ENCODE measurements at regions not wholly inside any gene's neighbourhood (a gene's known extent, or its start where the extent isn't known, plus 50 kb on each side); places are given as distances from the start of the nearest gene placed in this dataset.

- intact Hi-C loops (cut with micrococcal nuclease) = no loop called here
- no peaks in the 10 kb centered on the region for H3K4me1 Mint-ChIP-seq
- H3K27ac Mint-ChIP-seq = no peak overlapping the region
- ChIA-PET POLR2A (no interaction called here), CTCF (no interaction called here)
- H3K9me3 Mint-ChIP-seq = no peaks in the 10 kb centered on the region
- no peak for TF ChIP-seq CTCF (IDR thresholded peaks at IDR 0.05)
- H3K4me3 Mint-ChIP-seq = no peak overlapping the region
- no peaks in the 10 kb centered on the region for H3K27me3 Mint-ChIP-seq
- DNase-seq = no peak
- H3K36me3 Mint-ChIP-seq (ENCODE audit: low read depth) = no peaks in the 10 kb centered on the region
- no peak for ATAC-seq (ENCODE audit: low read depth)
These were observed 105.8 kb downstream of the C12orf50 start for GRCh38 chr12:87923361-87923760.

DNA sequence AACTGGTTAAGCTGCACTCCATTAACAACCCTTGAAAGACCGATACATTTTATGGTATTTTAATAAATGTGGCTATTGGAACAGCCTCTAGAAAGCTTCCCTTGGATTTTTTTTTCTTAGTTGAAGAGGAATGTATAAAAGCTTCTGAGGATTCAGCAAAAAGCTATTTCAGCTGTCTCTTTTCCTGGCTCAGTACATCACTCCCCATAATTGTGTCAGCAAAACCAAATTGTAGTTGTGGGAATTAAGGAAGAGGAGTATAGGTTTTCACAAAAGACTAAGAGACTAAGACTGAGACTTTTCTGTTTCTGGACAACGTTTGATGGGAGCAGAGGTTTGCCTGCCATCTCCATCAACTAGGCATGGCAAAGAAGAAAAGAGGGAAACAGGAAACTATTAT is 106.5 kb downstream of the C12orf50 start:
- Mint-ChIP-seq H3K4me3 (no peak overlapping the region), H3K4me1 (no peaks in the 10 kb centered on the region), H3K27me3 (no peaks in the 10 kb centered on the region), H3K36me3 (ENCODE audit: low read depth) (no peaks in the 10 kb centered on the region), H3K9me3 (no peaks in the 10 kb centered on the region), H3K27ac (no peak overlapping the region)
- DNase-seq = no peak
- POLR2A ChIA-PET = no interaction called here
- intact Hi-C loops (cut with micrococcal nuclease) = no loop called here
- CTCF ChIA-PET = no interaction called here
- TF ChIP-seq CTCF (IDR thresholded peaks at IDR 0.05) = no peak
- ATAC-seq (ENCODE audit: low read depth) = no peak

- POLR2A ChIA-PET = no interaction called here
- Mint-ChIP-seq H3K27me3 (no peaks in the 10 kb centered on the region), H3K36me3 (ENCODE audit: low read depth) (no peaks in the 10 kb centered on the region), H3K4me3 (no peak overlapping the region), H3K9me3 (no peaks in the 10 kb centered on the region), H3K4me1 (no peaks in the 10 kb centered on the region), H3K27ac (no peak overlapping the region)
- no peak for DNase-seq
- intact Hi-C loops (cut with micrococcal nuclease) = no loop called here
- no peak for ATAC-seq (ENCODE audit: low read depth)
- no peak for TF ChIP-seq CTCF (IDR thresholded peaks at IDR 0.05)
- CTCF ChIA-PET = no interaction called here
These were observed 107.6 kb downstream of the C12orf50 start for GRCh38 chr12:87921621-87922020.

GRCh38 chr12:87920139-87920538 is 109.1 kb downstream of the C12orf50 start:
- Mint-ChIP-seq H3K4me3 (no peak overlapping the region), H3K36me3 (ENCODE audit: low read depth) (no peaks in the 10 kb centered on the region), H3K9me3 (no peaks in the 10 kb centered on the region), H3K27ac (no peak overlapping the region), H3K4me1 (no peaks in the 10 kb centered on the region), H3K27me3 (no peaks in the 10 kb centered on the region)
- ChIA-PET POLR2A (no interaction called here), CTCF (no interaction called here)
- DNase-seq (no peak), ATAC-seq (ENCODE audit: low read depth) (no peak)
- intact Hi-C loops (cut with micrococcal nuclease) = no loop called here
- no peak for TF ChIP-seq CTCF (IDR thresholded peaks at IDR 0.05)

- CTCF ChIA-PET = no interaction called here
- Mint-ChIP-seq H3K4me3 (no peak overlapping the region), H3K36me3 (ENCODE audit: low read depth) (no peaks in the 10 kb centered on the region), H3K27ac (no peak overlapping the region), H3K4me1 (no peaks in the 10 kb centered on the region), H3K27me3 (no peaks in the 10 kb centered on the region), H3K9me3 (no peaks in the 10 kb centered on the region)
- ATAC-seq (ENCODE audit: low read depth) (no peak), DNase-seq (no peak)
- POLR2A ChIA-PET = no interaction called here
- no peak for TF ChIP-seq CTCF (IDR thresholded peaks at IDR 0.05)
- intact Hi-C loops (cut with micrococcal nuclease) = no loop called here
These were observed 127.7 kb downstream of the C12orf50 start for GRCh38 chr12:87901457-87901856.
